Hypothalamus (tissue), 51 donors: ENCODE measurements at regions not wholly inside any gene's neighbourhood (a gene's known extent, or its start where the extent isn't known, plus 50 kb on each side); places are given as distances from the start of the nearest gene placed in this dataset.
"Not testable (repeated sequence)": the region's sequence is repeated elsewhere in the genome, so short reads cannot be mapped to it uniquely, and the experiment has no call there.

Experiments
- DNase-seq, 51 donors: peaks; one replicate each; lab custom pipeline; 2025; lab: John Stamatoyannopoulos, UW

DNA sequence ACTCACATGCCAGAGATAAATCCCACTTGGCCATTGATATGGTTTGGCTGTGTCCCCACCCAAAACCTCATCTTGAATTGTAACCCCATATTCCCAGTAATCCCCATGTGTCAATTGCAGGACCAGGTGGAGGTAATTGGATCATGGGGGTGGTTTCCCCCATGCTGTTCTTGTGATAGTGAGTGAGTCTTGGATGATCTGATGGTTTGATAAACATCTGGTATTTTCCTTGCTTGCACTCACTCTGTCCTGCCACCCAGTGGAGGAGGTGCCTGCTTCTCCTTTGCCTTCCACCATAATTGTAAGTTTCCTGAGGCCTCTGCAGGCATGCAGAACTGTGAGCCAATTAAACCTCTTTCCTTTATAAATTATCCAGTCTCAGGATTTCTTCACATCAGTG, 50.4 kb upstream of the B3GAT2 start:
- not testable (repeated sequence) for DNase-seq

DNA sequence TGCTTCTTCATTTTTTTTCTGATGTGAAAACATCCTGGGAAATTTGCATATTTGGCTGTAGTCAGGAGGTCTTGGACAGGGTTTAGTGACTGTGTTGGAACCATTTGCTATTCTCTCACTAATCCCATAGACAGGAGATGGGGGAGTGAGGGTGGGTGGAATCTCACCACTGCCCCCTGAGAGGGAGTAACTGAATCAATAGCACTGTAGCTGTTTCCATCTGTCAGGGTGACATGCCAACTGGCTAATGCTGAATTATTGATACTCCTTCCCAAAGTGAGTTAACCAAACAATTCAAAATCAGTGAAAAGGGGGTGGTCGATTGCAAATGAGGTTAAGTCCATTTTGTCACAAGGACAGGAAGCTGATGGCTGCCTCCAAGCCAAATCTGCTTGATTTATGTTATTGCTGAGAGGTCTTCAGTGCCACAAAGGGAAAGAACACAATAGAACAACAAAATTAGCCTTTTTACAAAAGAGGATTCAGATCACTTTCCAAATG, 55.1 kb upstream of the B3GAT2 start:
- no peak for DNase-seq

DNA sequence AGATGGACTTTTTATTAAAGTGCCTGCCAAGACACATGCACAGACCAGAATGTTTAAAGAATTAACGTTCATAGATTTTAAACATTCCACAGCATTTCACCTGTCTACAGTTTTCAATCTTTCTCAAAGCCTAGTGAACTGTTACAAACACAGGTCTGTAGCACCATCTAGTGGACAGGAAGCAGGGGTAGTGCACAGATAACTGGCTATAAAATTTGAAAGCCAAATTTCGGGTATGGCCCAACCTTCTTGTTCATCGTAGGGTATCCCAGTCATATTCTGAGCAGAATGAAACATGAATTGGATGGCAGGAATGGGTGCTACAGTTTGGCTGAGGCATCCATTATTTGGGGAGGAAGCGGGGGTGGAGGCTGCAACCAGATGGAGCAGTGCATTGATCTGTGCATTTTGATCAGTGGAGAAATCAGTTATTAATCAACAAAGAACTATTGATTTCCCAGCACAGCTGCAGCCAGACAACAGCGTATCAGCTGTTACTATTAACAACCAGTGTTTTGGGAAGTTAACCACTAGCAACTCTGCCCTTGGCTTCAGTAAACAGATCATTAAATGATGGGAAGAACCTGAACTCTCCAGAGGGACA, 56.1 kb upstream of the B3GAT2 start:
- peak in 10 of 51 donors; percentile 4 to 61 (median 14) for DNase-seq

DNA sequence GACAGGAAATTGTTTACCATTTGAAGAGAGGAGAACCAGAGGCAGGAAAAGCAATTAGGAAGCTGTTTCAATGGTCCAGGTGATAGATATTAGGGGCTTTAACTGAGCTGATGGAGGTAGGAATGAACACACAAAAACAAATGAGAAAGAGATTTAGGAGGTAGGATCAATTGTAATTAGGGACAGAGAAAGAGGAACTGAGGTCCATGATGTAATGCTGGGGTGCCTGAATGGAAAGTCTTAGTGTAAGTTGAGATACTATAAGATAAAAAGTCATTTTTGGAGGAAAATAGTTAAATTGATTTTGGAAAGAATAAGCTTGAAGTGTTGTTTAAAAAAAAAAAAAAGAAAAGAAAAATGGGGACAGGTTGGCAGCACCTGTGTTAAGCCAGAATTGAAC, 58.5 kb upstream of the B3GAT2 start:
- no peak for DNase-seq

DNA sequence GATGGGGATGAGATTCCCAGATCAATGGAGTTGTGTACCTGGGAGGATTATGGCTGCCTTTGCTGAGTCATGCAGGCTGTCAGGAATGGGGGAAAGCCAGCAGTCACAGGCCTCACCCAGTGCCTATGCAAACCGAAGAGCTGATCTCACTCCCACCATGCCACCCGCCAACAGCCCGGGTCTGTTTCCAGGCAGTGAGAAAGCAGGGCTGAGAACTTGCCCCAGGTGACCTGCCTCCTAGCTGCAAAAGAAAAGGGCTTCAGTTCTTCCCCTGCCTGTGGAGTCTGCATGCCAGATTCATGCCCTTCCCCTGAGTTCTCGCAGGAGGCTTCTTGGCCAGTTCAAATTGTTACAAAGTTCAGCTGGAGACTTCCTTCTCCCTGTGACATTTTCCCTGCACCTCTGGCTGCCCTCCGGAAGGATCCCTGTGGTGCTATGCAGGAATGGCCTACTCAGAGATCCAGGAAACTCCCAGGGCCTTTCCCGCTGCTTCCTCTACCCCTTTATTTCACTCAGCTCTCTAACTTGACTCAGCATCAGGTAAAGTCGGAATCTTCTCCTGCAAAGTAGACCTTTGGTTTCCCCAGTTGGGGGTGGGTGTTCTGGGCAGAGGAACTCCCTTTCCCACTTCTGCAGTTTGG, 71.5 kb upstream of the B3GAT2 start:
- DNase-seq: peak in 30 of 51 donors; percentile 8 to 80 (median 56)

DNA sequence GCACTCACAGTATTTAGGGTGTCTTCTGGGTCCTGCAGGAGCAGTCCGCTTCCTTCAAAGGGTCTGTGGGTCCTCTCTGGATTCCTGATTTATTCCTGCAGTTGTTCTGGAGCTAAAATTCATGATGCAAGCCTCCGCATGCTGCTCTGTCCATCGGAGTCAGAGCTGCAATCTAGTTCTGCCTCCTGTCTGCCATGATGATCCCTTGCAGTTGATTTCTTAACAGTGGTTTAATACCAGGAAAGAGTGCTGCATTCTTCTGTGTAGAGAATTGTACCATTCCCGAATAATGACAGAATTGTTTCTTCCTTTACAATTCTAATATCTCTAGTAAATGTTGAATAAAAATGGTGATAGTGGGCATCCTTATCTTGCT, 72.0 kb upstream of the B3GAT2 start:
- no peak for DNase-seq

DNA sequence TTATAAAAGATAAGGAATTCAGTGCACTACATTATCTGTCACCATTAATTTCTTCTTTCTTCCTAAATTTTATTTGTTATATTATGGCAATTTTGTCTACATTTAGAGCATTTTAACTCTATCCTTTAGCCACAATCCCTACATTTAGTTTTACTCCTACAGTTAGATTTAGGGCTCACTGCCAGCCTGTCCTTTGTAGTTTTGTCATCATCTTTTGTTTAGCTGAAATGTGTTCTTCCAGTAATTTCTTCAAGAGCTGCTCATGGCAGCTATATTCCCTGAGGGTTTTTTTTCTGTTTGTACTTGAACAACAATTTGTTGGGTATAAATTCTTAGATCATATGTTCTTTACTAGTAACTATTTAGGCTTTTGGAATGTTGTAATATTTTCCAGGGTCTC, 72.7 kb upstream of the B3GAT2 start:
- no peak for DNase-seq

DNA sequence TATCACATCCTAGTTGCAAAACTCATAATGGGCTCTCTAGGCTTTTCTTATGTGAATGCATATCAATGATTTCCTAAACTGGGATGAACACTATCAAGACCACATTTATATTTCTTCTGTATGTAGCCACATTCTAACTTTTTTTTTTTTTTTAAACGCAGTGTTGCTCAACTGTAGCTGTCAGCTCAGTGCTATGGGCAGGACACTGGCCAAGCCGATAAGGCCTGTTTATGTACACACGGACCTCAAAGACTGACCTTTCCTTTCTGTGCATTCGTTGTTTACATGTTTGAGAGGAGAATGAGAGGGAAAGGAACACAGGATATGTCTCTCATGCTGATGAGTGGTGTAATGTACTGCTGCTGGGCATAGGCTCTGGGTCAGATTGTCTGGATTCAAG, 75.1 kb upstream of the B3GAT2 start:
- no peak for DNase-seq

DNA sequence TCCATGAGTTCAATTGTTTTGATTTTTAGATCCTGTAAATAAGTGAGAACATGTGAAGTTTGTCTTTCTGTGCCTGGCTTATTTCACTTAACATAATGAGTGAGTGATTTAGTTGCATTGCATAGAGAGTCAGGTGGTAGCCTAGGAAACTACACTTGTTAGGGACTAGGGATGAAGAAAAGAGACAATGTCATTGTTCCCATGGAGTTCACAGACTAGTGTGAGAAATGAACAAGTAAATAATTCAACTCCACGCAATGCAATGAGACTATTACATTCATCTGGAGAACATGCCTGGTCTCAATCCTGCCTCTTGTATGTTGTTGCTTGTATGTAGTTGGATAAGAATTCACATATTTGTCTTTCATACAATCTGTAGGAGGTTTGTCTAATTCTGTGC, 76.3 kb upstream of the B3GAT2 start:
- DNase-seq: peak in 1 of 51 donors; percentile 10

DNA sequence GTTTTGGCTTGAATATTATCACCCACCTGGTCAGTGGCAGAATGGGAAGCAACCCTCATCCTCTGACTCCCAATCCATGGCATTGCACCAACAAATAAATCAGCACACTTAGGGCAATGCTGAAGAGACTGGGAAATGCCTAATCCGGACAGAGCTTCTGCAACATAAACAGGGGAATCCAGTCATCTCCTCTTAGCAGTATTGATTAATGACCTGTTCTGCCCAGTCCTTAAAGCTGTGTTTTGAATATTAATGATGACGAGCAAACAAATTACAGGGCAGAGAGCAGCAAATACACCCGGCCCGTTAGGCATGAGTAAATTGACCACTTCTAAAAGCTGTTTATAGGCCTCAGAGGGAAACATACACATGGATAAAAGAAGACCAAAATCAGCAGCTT, 77.0 kb upstream of the B3GAT2 start:
- DNase-seq: no peak

DNA sequence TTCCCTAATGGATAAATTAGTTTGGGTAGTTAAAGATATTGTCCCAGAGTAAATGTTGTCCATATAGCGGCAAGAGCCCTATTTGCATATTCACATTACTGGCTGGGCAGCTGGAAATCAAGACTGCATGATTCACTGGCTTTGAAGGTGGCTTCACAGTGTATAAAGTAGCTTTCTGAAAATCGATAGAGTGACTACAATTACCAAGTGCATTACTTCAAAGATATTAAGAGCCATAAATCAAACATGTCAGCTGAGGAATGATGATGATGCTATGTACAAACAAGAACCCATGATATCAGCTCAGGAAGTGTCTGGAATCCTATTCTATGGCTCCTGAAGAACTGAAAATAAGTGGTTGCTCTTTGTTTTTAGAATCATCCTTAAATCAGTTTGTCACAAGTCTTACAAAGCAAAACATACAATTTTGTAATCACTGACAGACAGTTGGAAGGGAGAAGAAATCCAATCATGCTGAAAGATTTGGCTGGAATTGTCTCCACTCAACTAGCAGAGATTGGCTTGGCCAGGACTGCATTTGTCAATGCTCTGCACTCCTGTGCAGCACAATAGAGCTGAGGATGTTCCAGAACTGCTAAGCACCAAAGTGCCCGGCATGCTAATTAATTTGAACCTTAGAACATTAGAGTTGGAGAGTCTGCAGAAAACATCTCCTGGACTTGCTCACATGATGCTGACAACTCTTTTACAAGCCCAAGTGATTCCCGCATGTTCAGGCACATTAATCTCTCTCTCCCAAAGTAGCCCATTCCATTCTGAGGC, 77.9 kb upstream of the B3GAT2 start:
- DNase-seq: peak in 7 of 51 donors; percentile 6 to 48 (median 25)

DNA sequence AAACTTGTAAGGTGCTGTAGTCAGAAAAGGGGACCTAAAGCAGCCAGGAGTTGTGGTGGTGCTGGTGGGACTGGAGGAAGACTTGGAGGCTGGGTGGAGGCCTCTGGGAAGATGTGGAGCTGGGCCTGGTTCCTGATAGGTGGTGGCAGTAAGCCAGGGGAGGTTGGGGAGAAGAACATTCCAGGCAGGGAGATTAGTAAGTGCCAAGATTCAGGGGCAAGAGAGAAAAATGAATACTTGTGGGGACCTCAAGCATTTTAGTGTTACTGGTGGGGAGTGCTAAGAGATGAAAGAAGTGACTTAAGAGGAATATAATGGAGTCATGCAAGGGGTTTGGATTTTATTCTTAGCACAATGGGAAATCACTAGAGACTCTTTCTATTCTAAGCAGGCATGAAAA, 79.0 kb upstream of the B3GAT2 start:
- DNase-seq: no peak

DNA sequence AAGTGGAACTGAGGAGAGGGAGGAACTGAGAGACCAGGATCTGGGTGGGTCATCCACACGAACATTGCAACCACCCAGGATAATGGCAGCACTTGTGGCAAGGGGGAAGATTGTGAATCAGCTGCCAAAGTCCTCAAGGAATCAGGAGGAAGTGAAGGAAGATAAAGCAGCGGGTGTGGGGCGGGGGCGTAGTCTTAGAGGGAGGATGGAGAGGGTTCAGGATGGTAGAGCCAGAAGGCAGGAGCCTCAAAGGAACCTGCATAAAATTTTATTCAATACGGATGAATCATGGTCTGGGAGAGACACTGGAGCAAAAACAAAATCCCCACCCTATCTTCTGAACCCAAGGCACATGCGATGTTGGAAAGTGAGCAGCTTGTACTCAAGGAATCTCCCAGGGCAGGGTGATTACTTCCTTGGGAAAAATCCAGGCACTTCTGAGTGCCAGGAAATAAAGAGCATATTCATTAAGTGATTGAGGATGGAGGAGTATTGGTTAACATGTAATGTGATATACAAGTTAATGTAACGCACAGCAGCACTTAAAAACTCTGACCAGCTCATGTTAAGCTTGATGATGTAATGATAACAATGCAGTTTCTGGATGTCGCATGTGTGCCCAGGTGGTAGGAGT, 82.0 kb upstream of the B3GAT2 start:
- no peak for DNase-seq

DNA sequence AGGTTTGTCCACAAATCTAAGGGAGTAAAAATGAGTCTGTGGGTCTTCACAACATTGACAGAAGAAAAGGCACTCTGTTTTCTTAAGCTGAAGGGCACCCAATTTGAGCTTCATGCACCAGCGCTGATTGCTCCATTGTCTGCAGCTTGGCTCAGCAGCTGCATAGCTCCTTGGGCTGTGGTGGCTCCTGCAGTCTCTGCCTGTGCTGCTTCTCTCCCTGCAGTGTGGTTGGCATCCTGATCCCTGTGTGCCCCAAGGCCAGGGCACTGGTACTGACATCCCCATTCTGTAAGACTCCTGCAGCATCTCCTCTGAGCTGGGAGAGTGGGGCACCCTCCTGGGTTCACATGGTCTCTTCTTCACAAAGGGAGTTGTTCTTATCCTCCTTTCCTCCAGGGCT, 83.2 kb upstream of the B3GAT2 start:
- no peak for DNase-seq

DNA sequence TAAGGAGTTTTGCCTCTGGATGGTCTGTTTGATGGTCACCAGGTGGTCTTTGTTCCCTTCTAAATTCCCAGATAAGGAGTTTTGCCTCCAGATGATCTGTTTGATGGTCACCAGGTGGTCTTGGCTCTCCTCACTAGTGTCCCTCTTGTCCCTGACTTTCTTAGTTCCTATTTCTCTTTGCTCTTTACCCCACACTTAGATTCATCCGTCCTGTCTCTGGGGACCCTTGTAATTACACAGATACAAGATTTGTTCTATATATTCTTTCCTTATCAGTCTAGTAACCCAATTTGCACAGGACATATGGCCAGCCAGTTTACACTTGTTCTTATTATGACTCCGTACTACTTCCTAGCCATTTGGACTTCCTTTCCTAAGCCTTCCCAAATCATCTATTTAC, 84.0 kb upstream of the B3GAT2 start:
- no peak for DNase-seq

DNA sequence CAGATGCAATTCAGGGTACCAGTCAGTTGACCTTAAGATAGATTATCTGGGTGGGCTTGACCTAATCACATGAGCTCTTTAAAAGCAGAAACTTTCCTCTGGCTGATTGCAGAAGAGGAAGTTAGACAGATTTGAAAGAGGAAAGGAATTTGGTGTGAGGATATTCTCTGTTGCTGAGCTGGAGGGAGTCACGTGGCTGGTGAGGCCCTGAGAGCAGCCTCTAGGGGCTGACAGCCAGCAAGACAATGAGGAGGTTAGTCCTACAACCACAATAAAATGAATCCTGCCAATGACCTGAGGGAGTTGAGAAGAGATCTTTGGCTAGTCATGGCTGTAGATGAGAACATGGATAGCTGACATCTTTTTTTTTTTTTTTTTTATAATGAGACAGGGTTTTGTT, 87.0 kb upstream of the B3GAT2 start:
- DNase-seq: no peak

DNA sequence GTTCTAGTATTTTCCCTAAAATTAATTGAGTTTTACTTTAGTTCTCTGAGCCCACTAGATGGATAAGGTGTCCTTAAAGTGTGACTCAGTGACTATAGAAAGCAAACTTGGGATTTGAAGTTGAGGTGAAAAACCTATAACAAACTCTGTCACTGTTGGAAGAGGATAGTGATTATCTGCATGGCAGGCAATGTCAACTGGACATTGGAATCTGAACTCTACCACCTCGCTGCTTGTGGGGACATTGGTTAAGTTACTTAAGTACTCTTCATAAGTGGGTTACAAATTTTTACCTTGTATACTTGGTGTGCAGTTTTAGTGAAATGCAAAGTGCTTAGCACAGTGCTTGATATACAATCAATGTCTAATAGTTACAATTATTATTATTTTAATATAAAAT, 87.9 kb upstream of the B3GAT2 start:
- no peak for DNase-seq

DNA sequence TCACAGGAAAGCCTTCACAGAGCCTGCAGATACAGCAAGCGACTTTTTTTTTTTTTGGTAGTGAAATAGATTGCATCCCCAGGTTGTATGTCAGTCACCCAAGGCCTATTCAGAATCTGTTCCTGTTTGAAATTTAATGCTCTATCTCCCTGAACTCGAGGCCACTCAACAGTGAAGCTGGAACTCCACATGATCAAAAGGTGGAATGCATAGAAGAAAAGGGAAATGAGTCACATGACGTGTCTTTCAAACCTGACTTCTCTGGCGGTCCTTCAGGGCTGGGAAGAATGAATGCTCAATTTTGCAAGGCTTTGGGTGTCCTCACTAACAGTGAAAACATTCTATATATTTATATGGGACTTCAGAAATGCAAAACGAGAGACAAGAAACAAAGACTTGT, 88.4 kb upstream of the B3GAT2 start:
- no peak for DNase-seq

DNA sequence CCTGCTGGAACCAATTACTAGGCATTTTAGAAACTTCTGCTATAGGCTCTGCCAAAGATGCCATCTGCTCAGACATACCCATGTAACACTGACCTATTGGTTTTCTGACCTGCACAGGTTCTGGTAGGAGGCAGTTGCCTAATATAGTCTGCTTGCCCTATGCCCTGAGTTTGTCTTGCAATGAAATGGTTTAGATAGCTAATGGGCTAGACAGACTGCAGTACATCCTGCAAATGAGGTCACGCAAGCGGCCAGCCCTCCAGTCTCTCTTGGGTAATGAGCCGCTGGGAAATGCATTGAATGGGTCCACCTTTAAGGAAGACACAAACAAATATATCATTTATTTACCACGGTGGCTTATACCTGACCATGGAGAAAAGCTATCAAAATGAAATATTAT, 90.6 kb upstream of the B3GAT2 start:
- no peak for DNase-seq

DNA sequence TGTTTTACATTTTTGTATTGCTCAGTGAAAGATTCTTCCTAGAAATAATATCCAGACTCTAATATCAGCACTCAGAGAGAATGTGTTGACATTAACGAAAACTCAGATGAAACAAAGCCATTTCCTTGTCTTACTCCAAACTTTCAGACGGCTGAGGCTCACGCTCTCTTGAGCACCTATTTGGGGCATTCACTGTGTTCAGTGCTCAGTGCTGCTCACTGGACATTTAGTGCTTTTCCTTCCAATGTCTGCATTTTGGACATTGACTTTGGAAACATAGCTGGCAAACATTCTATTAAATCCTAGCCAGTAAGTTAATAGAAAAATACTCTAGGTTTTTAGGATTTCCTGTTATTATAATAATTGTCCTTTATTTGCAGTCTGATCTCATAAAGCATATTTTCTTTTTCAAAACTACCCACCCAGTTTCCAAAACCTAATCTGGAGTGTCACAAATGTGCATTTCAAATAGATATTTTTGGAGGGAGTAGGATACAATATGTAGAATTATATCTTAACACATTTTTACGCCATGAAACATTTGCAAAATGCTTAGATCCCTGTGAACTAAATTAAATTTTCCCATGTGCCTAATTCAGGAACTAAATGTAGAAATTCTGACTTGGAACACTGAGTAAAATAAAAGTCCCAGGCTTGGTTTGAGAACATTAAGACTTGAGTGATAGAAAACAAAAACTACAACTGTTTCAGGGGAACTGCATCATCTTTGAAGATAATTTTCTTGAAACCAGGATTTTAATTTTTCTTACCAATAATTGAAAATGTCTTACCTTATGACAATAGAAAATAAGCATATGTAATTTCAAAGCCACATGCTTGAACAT, 91.7 kb upstream of the B3GAT2 start:
- DNase-seq: no peak
